Ovary (tissue), 7 donors: ENCODE measurements at regions not wholly inside any gene's neighbourhood (a gene's known extent, or its start where the extent isn't known, plus 50 kb on each side); places are given as distances from the start of the nearest gene placed in this dataset.

Experiments
- DNase-seq, 5 donors: peaks; one replicate each; pipeline ENCODE4 v3.0.0-alpha.2; 2019 to 2020
- H3K27ac ChIP-seq, 2 donors: fragments of 200-600 bp; one replicate each; pipeline versions ENCODE4 v1.5.1 to v1.8.0; 2019 to 2022
- H3K27me3 ChIP-seq: fragments of 200-600 bp; one replicate; pipeline ENCODE4 v1.8.0; 2022
- H3K36me3 ChIP-seq: fragments of 200-600 bp; sonication (generic); one replicate; pipeline ENCODE4 v1.5.1; 2019
- H3K4me1 ChIP-seq: one replicate; pipeline ENCODE4 v1.8.1; 2013; ENCODE audit warnings: mild to moderate bottlenecking, moderate library complexity; ENCODE audit not compliant: insufficient read depth
- H3K4me3 ChIP-seq: fragments of 200-600 bp; sonication (generic); one replicate; pipeline ENCODE4 v1.5.1; 2017
- H3K9me3 ChIP-seq, 2 donors: fragments of 200-600 bp in 1 of 2; sonication (generic) in 1 of 2; one replicate each; pipeline versions ENCODE4 v1.5.1 to v1.8.1; 2013 to 2019; ENCODE audit warnings: mild to moderate bottlenecking in 1 of 2, moderate library complexity in 1 of 2
- CTCF ChIP-seq, 3 donors: fragments of 450-650 bp in 2 of 3; fragments of 200-600 bp in 1 of 3; IDR thresholded peaks; one replicate each; pipeline versions ENCODE4 v1.5.1 to v1.8.0; 2016 to 2022; ENCODE audit warnings: antibody characterized with exemption in 3 of 3, mild to moderate bottlenecking in 1 of 3
- EP300 ChIP-seq: sonication (generic); formaldehyde crosslinking; IDR thresholded peaks from one replicate; pipeline ENCODE4 v1.6.1; 2017; ENCODE audit warnings: antibody characterized with exemption
- POLR2A ChIP-seq: fragments of 450-650 bp; IDR thresholded peaks from one replicate; pipeline ENCODE4 v1.6.1; 2017; ENCODE audit warnings: antibody characterized with exemption, mild to moderate bottlenecking, moderate library complexity
- WGBS, 3 donors: extraction: QIAGEN DNeasy Blood & Tissue Kit in 1 of 3; methylation state at CpG; one replicate each; pipeline versions ENCODE4 v1.1.5 to v1.1.7; 2013 to 2017; 5-methylcytosine and 5-hydroxymethylcytosine counted together
- intact Hi-C, 4 donors: fragments of 100-400 bp; cut with DNase I; formaldehyde crosslinking; loops; one replicate each; pipeline versions ENCODE4 v1.11.0 to v1.15.1; 2022 to 2023
- donor health status: DM: no; HTN: no; CAD: no; lungs with moderate emphysema.
- donor health status: DM: no; HTN: no; CAD: no.
- donor health status: Bipolar disorder and iron deficiency.
- donor health status: DM: no; HTN: no; CAD: no.
- donor health status: DM: yes; HTN: yes; CAD: no.

GRCh38 chr15:31782951-31783350 is 247.4 kb upstream of the CHRNA7 start:
- Histone ChIP-seq H3K36me3 (no peaks in the 10 kb centered on the region), H3K4me3 (no peak overlapping the region), H3K27me3 (no peaks in the 10 kb centered on the region), H3K9me3 (no peaks in the 10 kb centered on the region), H3K4me1 (no peaks in the 10 kb centered on the region), H3K27ac (no peak overlapping the region)
- DNase-seq, result no peak
- TF ChIP-seq CTCF (IDR thresholded peaks at IDR 0.05), result no peak
- TF ChIP-seq POLR2A, result no peak
- no peak for TF ChIP-seq EP300
- intact Hi-C loops, result no loop called here
- WGBS, 3 donors, result 66 to 83% (median 83%) methylated on average over 3 of the region's 3 CpGs

- H3K27ac ChIP-seq, result no peak overlapping the region
- no peaks in the 10 kb centered on the region for H3K27me3 ChIP-seq
- TF ChIP-seq EP300 (no peak), CTCF (IDR thresholded peaks at IDR 0.05) (no peak), POLR2A (no peak)
- intact Hi-C loops, result no loop called here
- H3K36me3 ChIP-seq, result no peaks in the 10 kb centered on the region
- no peak overlapping the region for H3K4me3 ChIP-seq
- no peak for DNase-seq
- H3K4me1 ChIP-seq, result no peaks in the 10 kb centered on the region
- WGBS, 3 donors, result 68 to 78% (median 72%) methylated on average over 4 of the region's 4 CpGs
- no peaks in the 10 kb centered on the region for H3K9me3 ChIP-seq
Observed at GRCh38 chr15:31786360-31786759, 244.0 kb upstream of the CHRNA7 start.

GRCh38 chr15:31788104-31788503 is 242.2 kb upstream of the CHRNA7 start:
- DNase-seq, result no peak
- 95 to 96% (median 95%) methylated on average over 3 of the region's 3 CpGs for WGBS, 3 donors
- Histone ChIP-seq H3K4me3 (no peak overlapping the region), H3K27me3 (no peaks in the 10 kb centered on the region), H3K27ac (no peak overlapping the region), H3K4me1 (no peaks in the 10 kb centered on the region), H3K9me3 (no peaks in the 10 kb centered on the region), H3K36me3 (no peaks in the 10 kb centered on the region)
- TF ChIP-seq CTCF (IDR thresholded peaks at IDR 0.05), result no peak
- intact Hi-C loops, result no loop called here

- H3K27ac ChIP-seq, result no peak overlapping the region
- H3K27me3 ChIP-seq, result no peaks in the 10 kb centered on the region
- WGBS, 3 donors, result 76 to 89% (median 87%) methylated on average over 9 of the region's 9 CpGs
- H3K9me3 ChIP-seq, result no peaks in the 10 kb centered on the region
- no peak for DNase-seq
- no peak overlapping the region for H3K4me3 ChIP-seq
- no peaks in the 10 kb centered on the region for H3K4me1 ChIP-seq
- intact Hi-C loops, result no loop called here
- TF ChIP-seq EP300 (no peak), CTCF (IDR thresholded peaks at IDR 0.05) (no peak), POLR2A (no peak)
- H3K36me3 ChIP-seq, result no peaks in the 10 kb centered on the region
Observed at GRCh38 chr15:31792611-31793199, 237.6 kb upstream of the CHRNA7 start.
